Progenitor cell of endocrine pancreas (in vitro differentiated cells): ENCODE measurements at regions not wholly inside any gene's neighbourhood (a gene's known extent, or its start where the extent isn't known, plus 50 kb on each side); places are given as distances from the start of the nearest gene placed in this dataset.
"Not testable (repeated sequence)": the region's sequence is repeated elsewhere in the genome, so short reads cannot be mapped to it uniquely, and the experiment has no call there.

Experiments used
- DNase-seq: peaks from one replicate; pipeline ENCODE4 v3.0.0; 2021; ENCODE audit warnings: low spot score; ENCODE audit not compliant: unreplicated experiment
- H3K27ac Mint-ChIP-seq: 2 replicates; pipeline ENCODE4 v1.8.0; 2021; ENCODE audit warnings: mild to moderate bottlenecking, moderate library complexity, mixed read lengths
- H3K27me3 Mint-ChIP-seq: 2 replicates; pipeline ENCODE4 v1.8.0; 2021; ENCODE audit warnings: mixed read lengths
- H3K36me3 Mint-ChIP-seq: 2 replicates; pipeline ENCODE4 v1.8.0; 2022; ENCODE audit warnings: mixed read lengths; ENCODE audit not compliant: insufficient read depth
- H3K4me1 Mint-ChIP-seq: 2 replicates; pipeline ENCODE4 v1.8.0; 2021; ENCODE audit warnings: low read depth, mixed read lengths
- H3K4me3 Mint-ChIP-seq: 2 replicates; pipeline ENCODE4 v1.8.0; 2021; ENCODE audit warnings: low read depth, mild to moderate bottlenecking, moderate library complexity, mixed read lengths
- H3K9me3 Mint-ChIP-seq: 2 replicates; pipeline ENCODE4 v1.8.0; 2021; ENCODE audit warnings: low read depth, mixed read lengths
- CTCF ChIP-seq: fragments of 200-600 bp; sonication (generic); IDR thresholded peaks from one replicate; pipeline ENCODE4 v1.5.0; 2021; ENCODE audit warnings: antibody characterized with exemption, mild to moderate bottlenecking; ENCODE audit not compliant: unreplicated experiment

- no peaks in the 10 kb centered on the region for H3K27me3 Mint-ChIP-seq
- no peak overlapping the region for H3K4me3 Mint-ChIP-seq
- H3K4me1 Mint-ChIP-seq: no peaks in the 10 kb centered on the region
- H3K9me3 Mint-ChIP-seq: no peaks in the 10 kb centered on the region
- no peak for TF ChIP-seq CTCF
- no peak overlapping the region for H3K27ac Mint-ChIP-seq
- no peaks in the 10 kb centered on the region for H3K36me3 Mint-ChIP-seq
- no peak for DNase-seq
These were observed 293.7 kb upstream of the CLEC14A start for GRCh38 chr14:38549564-38549963.

- Mint-ChIP-seq H3K36me3 (no peaks in the 10 kb centered on the region), H3K27me3 (no peaks in the 10 kb centered on the region), H3K4me1 (no peaks in the 10 kb centered on the region), H3K4me3 (no peak overlapping the region), H3K9me3 (no peaks in the 10 kb centered on the region), H3K27ac (no peak overlapping the region)
- no peak for TF ChIP-seq CTCF
- no peak for DNase-seq
These were observed 292.1 kb upstream of the CLEC14A start for GRCh38 chr14:38547961-38548490.

- Mint-ChIP-seq H3K27ac (no peak overlapping the region), H3K9me3 (no peaks in the 10 kb centered on the region), H3K27me3 (no peaks in the 10 kb centered on the region), H3K4me3 (no peak overlapping the region), H3K4me1 (no peaks in the 10 kb centered on the region), H3K36me3 (no peaks in the 10 kb centered on the region)
- no peak for TF ChIP-seq CTCF
- no peak for DNase-seq
These were observed 291.1 kb upstream of the CLEC14A start for GRCh38 chr14:38546932-38547551.

GRCh38 chr14:38544776-38545175 is 288.9 kb upstream of the CLEC14A start:
- TF ChIP-seq CTCF: no peak
- Mint-ChIP-seq H3K4me1 (no peaks in the 10 kb centered on the region), H3K9me3 (no peaks in the 10 kb centered on the region), H3K27me3 (no peaks in the 10 kb centered on the region), H3K27ac (no peak overlapping the region), H3K36me3 (no peaks in the 10 kb centered on the region), H3K4me3 (no peak overlapping the region)
- no peak for DNase-seq

- H3K9me3 Mint-ChIP-seq, H3K36me3 Mint-ChIP-seq, H3K4me1 Mint-ChIP-seq, DNase-seq, H3K27me3 Mint-ChIP-seq, H3K27ac Mint-ChIP-seq, H3K4me3 Mint-ChIP-seq: not testable (repeated sequence)
These were observed 288.0 kb upstream of the CLEC14A start for GRCh38 chr14:38543851-38544250.

- not testable (repeated sequence) for H3K27me3 Mint-ChIP-seq, H3K4me1 Mint-ChIP-seq, DNase-seq, H3K4me3 Mint-ChIP-seq, H3K27ac Mint-ChIP-seq, H3K9me3 Mint-ChIP-seq, H3K36me3 Mint-ChIP-seq
These were observed 282.2 kb upstream of the CLEC14A start for GRCh38 chr14:38538053-38538452.
